ENCODE measurements at regions not wholly inside any gene's neighbourhood (a gene's known extent, or its start where the extent isn't known, plus 50 kb on each side); places are given as distances from the start of the nearest gene placed in this dataset.

DNA sequence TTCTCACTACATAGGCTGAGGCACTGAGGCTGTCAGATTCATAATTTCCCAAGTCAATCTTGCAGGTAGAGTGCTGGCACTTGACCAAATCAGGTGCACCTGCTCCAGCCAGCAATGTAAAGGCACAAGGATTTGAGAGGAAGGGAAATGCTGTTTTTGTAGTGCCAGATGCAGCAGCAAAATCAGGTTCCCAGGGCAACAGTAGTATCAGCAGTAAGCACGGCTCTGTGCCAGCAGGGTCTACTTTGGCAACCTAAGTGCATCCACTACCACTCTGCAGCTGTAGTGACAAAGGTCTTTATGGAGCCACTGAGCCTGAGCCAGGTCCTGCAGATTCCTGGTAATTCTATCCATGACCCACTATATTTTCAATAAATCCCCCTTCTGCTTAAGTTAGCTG is 329.5 kb downstream of the TPBG start:
- H3K79me2 ChIP-seq (ENCODE audit: insufficient read depth, low read depth, low read length), result no peaks in the 10 kb centered on the region
- no peak overlapping the region for H3K4me3 ChIP-seq (ENCODE audit: low read depth, low read length, poor library complexity, severe bottlenecking)
- H2AFZ ChIP-seq (ENCODE audit: low read length), result no peak overlapping the region
- ChIA-PET POLR2A (interaction anchor here (0.7 kb wide), 1 partner anchor 12 kb away, joined by 3 read pairs; no protein-coding TSS in a partner anchor), CTCF (ENCODE audit: unreplicated experiment) (no interaction called here)
- no peaks in the 10 kb centered on the region for H3K9me2 ChIP-seq (ENCODE audit: insufficient read depth, low read length)
- no peaks in the 10 kb centered on the region for H3K4me1 ChIP-seq (ENCODE audit: insufficient read depth, low read length, poor library complexity, severe bottlenecking)
- no peak overlapping the region for H3K27ac ChIP-seq (ENCODE audit: low read depth, low read length, poor library complexity, severe bottlenecking)
- H3K36me3 ChIP-seq (ENCODE audit: insufficient read depth, low read length), result no peaks in the 10 kb centered on the region
- TF ChIP-seq, protein P1, sequence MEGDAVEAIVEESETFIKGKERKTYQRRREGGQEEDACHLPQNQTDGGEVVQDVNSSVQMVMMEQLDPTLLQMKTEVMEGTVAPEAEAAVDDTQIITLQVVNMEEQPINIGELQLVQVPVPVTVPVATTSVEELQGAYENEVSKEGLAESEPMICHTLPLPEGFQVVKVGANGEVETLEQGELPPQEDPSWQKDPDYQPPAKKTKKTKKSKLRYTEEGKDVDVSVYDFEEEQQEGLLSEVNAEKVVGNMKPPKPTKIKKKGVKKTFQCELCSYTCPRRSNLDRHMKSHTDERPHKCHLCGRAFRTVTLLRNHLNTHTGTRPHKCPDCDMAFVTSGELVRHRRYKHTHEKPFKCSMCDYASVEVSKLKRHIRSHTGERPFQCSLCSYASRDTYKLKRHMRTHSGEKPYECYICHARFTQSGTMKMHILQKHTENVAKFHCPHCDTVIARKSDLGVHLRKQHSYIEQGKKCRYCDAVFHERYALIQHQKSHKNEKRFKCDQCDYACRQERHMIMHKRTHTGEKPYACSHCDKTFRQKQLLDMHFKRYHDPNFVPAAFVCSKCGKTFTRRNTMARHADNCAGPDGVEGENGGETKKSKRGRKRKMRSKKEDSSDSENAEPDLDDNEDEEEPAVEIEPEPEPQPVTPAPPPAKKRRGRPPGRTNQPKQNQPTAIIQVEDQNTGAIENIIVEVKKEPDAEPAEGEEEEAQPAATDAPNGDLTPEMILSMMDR (conservative IDR thresholded peaks at IDR 0.05; ENCODE audit: low read length), result no peak
- TF ChIP-seq EZH2phosphoT487 (IDR thresholded peaks at IDR 0.05; ENCODE audit: borderline replicate concordance, low read depth, low read length), result no peak
- DNase-seq (ENCODE audit: low spot score), result no peak
- H4K20me1 ChIP-seq (ENCODE audit: insufficient read depth, low read length), result no peaks in the 10 kb centered on the region
- no peaks in the 10 kb centered on the region for H3K9me3 ChIP-seq (ENCODE audit: low read length)
- intact Hi-C loops (cut with micrococcal nuclease; ENCODE audit: unreplicated experiment), result no loop called here
- BruUV-seq (replicated peaks), result no TSS peak
- no peak overlapping the region for H3K4me2 ChIP-seq (ENCODE audit: low read length)

DNA sequence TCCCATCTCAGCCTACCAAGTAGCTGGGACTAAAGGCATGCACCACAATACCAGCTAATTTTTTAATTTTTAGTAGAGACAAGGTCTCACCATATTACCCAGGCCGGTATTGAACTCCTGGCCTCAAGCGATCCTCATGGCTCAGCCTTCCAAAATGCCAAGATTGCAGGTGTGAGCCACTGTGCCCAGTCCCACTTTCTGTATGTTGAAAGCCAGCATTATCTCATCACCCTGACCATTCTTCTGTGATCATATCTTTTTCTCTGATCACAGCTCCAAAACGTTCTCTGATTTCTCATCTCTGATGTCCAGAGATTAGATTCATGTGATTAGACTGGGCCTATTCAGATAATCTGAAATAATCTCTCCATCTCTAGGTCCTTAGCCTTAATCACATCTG is 337.7 kb downstream of the TPBG start:
- no peaks in the 10 kb centered on the region for H3K4me1 ChIP-seq (ENCODE audit: insufficient read depth, low read length, poor library complexity, severe bottlenecking)
- no TSS peak for BruUV-seq (replicated peaks)
- no peaks in the 10 kb centered on the region for H3K9me2 ChIP-seq (ENCODE audit: insufficient read depth, low read length)
- H3K4me2 ChIP-seq (ENCODE audit: low read length), result no peak overlapping the region
- intact Hi-C loops (cut with micrococcal nuclease; ENCODE audit: unreplicated experiment), result no loop called here
- H3K79me2 ChIP-seq (ENCODE audit: insufficient read depth, low read depth, low read length), result no peaks in the 10 kb centered on the region
- DNase-seq (ENCODE audit: low spot score), result no peak
- no peak overlapping the region for H3K4me3 ChIP-seq (ENCODE audit: low read depth, low read length, poor library complexity, severe bottlenecking)
- H3K9me3 ChIP-seq (ENCODE audit: low read length), result no peaks in the 10 kb centered on the region
- TF ChIP-seq, protein P1 (conservative IDR thresholded peaks at IDR 0.05; ENCODE audit: low read length), result no peak
- no peak overlapping the region for H2AFZ ChIP-seq (ENCODE audit: low read length)
- no peak overlapping the region for H3K27ac ChIP-seq (ENCODE audit: low read depth, low read length, poor library complexity, severe bottlenecking)
- H3K36me3 ChIP-seq (ENCODE audit: insufficient read depth, low read length), result no peaks in the 10 kb centered on the region
- H4K20me1 ChIP-seq (ENCODE audit: insufficient read depth, low read length), result no peaks in the 10 kb centered on the region
- ChIA-PET POLR2A (interaction anchor here (0.6 kb wide), 1 partner anchor 178 kb away, joined by 3 read pairs; no protein-coding TSS in a partner anchor), CTCF (ENCODE audit: unreplicated experiment) (no interaction called here)

DNA sequence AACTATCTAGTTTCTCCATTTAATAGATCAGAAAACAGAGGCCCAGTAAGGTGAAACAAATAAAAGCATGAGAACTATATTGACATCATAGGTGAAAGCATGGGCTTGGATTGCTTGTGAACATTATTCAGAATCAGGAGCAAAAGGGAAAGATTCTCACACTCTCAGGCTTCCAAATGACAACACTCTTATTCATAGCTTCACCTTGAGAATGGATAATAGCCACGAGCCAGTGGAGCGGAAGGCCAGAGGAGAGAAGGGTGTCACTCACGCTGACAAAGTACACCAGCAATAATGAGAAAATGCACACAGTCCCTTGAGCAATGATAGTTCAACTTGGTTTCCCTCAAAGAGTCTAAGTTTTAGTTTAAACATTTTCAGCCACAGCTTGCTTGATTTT is 339.0 kb downstream of the TPBG start:
- no peaks in the 10 kb centered on the region for H3K9me2 ChIP-seq (ENCODE audit: insufficient read depth, low read length)
- no peak overlapping the region for H3K4me2 ChIP-seq (ENCODE audit: low read length)
- no TSS peak for BruUV-seq (replicated peaks)
- intact Hi-C loops (cut with micrococcal nuclease; ENCODE audit: unreplicated experiment), result no loop called here
- H3K4me3 ChIP-seq (ENCODE audit: low read depth, low read length, poor library complexity, severe bottlenecking), result no peak overlapping the region
- ChIA-PET POLR2A (no interaction called here), CTCF (ENCODE audit: unreplicated experiment) (no interaction called here)
- H3K9me3 ChIP-seq (ENCODE audit: low read length), result no peaks in the 10 kb centered on the region
- no peaks in the 10 kb centered on the region for H4K20me1 ChIP-seq (ENCODE audit: insufficient read depth, low read length)
- H3K4me1 ChIP-seq (ENCODE audit: insufficient read depth, low read length, poor library complexity, severe bottlenecking), result no peaks in the 10 kb centered on the region
- TF ChIP-seq EZH2phosphoT487 (IDR thresholded peaks at IDR 0.05; ENCODE audit: borderline replicate concordance, low read depth, low read length), result no peak
- TF ChIP-seq, protein P1 (conservative IDR thresholded peaks at IDR 0.05; ENCODE audit: low read length), result no peak
- no peaks in the 10 kb centered on the region for H3K36me3 ChIP-seq (ENCODE audit: insufficient read depth, low read length)
- no peaks in the 10 kb centered on the region for H3K79me2 ChIP-seq (ENCODE audit: insufficient read depth, low read depth, low read length)
- H3K27ac ChIP-seq (ENCODE audit: low read depth, low read length, poor library complexity, severe bottlenecking), result no peak overlapping the region
- no peak overlapping the region for H2AFZ ChIP-seq (ENCODE audit: low read length)
- no peak for DNase-seq (ENCODE audit: low spot score)
